H4 (cell line): ENCODE measurements at regions not wholly inside any gene's neighbourhood (a gene's known extent, or its start where the extent isn't known, plus 50 kb on each side); places are given as distances from the start of the nearest gene placed in this dataset.

Source experiments
- DNase-seq: peaks from one replicate; pipeline ENCODE4 v3.0.0-alpha.2; 2015; ENCODE audit warnings: low spot score

DNA sequence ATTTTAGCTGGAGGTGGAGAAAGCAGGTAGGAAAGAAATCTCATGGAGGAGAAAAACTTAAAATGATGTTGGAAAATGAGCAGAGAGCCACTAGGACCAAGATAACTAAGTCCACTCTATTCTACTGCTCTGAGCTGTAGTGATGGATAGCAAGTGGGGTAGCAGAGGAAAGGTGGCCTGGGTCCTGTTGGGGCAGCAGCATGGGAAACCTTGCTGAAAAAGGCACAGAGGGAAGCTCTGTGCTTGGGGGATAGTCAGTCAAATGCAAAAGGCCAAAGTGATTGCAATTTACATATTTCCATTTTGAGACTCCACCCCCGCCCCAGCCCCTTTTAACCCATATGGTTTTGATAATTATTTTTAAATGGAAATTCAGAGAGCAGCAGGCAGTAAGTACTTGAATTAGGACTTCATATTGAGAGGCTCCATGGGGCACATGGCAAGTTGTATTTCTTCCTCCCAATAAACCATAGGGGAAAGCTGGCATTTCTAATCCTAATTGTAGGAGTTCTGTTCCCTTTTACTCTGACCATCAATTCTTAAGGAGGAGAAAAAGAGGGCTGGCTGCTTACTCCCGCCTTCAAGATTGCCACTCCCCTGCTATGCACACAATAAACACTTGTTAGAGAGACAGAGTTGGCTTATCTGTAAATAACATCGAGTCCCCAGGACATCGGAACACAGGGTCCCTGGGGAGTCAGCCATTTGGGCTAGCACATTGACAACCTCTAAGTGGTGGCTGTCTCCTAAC lies 1341.5 kb upstream of the TENM4 start:
- DNase-seq: no peak

DNA sequence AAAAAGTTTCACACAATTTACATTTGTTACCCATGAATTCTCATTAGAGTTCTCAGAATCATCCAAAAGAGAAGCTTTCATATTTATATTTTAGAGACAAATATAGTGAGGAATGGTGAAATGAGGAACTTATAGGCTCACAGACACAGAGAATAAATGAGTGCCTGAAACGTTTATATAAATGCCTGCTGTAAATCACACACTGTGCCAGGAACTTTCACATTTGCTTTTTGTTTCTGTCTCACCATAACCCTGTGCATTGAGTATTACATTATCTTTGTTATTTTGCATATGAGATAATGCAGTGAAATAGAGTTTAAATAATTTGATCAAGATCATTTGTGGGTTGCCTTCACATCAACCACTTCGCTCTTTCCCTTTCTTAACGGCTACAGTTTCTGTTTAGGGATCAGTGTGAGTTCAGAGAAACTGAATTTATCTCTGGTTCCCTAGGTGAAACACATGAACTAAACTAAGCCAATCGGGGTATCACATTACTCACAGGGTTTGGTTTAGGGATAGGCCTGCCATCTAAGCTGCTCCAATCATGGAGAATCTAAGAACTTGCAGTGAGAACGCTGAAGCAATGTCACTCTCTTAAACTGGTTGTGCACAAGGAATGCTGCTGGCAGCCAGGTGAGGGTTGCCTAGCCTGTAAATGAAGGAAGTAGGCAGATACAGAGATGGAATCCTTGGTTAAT lies 1339.2 kb upstream of the TENM4 start:
- DNase-seq: no peak

DNA sequence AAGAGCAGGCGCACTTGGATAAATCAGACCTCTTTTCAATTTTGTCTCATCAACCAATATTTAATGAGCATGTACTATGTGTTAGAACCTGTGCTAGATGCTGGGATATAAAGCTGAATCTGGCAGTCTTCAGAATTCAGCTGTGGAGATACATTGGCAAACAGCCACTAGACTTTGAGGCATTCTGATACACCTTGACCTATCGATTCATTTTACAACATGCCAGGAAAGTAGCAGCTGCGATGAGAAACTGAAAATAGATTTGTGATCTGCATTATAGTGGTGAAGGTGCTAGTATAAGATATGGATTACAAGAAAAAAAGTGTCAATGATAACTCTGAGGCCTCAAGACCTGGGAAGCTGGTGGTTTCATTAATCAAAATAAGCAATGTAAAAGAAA lies 1338.1 kb upstream of the TENM4 start:
- DNase-seq: no peak

DNA sequence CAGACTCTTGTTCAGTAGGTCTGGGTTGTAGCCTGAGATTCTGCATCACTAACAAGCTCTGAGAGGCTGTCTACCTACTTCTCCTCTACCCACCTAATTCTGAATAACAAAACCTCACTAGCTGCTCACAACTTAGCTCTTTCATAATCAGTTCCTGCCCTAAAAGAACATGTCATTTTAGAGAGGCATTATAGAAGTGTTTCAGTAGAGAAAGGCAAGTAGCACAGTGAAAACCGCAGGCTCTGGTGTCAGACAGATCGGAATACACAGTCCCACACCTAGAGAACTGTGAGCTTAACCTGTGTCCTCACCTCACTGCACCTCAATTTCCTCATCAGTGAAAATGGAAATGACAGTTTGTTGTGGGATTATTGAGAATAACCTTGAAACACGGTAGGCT lies 1337.6 kb upstream of the TENM4 start:
- no peak for DNase-seq

DNA sequence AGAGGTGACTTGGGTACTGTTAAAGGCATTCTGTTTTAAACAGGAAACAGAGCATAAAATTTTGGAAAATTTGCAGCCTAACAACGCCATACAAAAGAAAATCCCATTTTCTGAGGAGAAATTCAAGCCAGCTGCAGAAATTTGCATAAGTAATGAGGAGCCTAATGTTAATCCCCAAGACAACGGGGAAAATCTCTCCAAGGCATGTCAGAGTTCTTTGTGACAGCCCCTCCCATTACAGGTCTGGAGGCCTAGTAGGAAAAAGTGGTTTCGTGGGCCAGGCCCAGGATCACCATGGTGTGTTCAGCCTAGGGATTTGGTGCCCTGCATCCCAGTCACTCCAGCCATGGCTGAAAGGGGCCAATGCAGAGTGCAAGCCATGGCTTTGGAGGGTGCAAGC lies 1333.1 kb upstream of the TENM4 start:
- DNase-seq: no peak

- DNase-seq: no peak
Observed at GRCh38 chr11:80771017-80771416, 1330.2 kb upstream of the TENM4 start.

DNA sequence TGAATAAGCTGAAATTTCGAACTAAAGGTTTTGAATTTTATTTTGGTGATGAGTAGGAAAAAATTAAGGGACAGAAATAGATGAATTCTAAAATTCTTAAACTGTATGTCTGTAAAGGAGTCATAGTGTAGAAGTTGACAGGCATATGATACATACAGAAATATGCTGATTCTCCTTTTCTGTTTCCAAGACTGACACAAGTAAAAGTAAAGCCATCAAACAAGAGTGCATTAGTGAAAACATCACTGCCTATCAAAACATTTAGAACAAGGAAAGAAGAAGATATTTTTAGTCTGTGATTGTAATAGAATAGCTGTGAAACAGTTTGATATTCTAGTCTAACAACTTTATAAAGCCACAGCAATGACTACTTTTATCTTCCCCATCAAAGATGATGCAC lies 1318.0 kb upstream of the TENM4 start:
- DNase-seq: no peak

GRCh38 chr11:80748207-80748925 lies 1307.5 kb upstream of the TENM4 start:
- DNase-seq: no peak

DNA sequence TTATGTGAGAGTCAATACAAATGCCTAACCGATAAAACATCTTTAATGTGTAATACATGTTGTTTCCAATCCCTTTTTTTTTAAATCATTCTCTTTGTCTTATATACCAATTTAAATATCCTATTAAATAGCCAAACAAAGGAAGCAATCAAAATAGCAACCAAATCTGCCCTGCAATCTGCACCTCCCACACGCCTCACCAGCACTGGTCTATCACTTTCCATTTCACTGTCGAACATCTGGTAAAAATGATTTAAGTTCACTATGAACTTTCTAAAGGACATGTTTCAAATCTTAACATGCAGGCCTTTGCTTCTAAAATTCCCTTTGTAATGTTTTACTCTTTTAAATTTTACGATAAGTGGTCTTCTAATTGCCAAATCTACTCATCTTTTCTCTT lies 1305.5 kb upstream of the TENM4 start:
- DNase-seq: no peak

- no peak for DNase-seq
Observed at GRCh38 chr11:80745416-80745815, 1304.6 kb upstream of the TENM4 start.

DNA sequence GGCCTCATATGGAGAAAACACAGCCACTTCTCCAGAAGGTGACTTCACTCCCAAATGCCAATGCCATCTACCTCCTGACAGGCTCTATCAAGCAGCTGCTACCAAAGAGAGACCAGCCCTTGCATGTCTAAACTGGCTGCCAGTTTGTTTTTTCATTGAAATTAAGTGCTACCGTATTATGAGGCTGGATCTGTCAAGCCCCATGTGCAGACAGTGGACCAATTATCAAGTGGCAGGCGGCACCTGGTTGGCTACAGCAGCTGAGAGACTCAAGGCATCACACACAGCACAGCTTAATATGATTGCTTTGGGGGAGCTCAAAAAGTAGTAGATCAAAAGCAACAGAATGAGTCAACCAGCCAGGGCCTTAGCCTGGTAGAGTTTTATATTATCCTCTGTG lies 1293.0 kb upstream of the TENM4 start:
- no peak for DNase-seq

DNA sequence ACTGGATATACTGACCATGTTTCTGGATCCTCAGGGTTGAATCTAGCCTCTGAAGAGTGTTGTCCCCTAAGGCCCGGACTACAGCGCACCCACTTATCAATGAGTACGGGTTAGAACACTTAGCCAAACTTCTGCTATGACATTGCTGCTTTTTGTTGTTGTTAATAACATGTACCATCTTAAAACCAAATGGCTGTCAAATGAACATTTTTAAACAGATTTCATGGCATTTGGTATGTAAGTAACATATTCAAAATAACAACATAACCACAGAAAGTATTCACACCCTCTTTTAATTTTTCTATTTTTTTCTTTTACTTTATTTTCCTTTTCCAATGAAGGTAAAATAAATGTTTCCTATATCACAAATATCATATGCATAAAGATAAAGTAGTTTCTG lies 1292.5 kb upstream of the TENM4 start:
- DNase-seq: no peak

GRCh38 chr11:80727315-80727714 lies 1286.5 kb upstream of the TENM4 start:
- peak; percentile 26 for DNase-seq

DNA sequence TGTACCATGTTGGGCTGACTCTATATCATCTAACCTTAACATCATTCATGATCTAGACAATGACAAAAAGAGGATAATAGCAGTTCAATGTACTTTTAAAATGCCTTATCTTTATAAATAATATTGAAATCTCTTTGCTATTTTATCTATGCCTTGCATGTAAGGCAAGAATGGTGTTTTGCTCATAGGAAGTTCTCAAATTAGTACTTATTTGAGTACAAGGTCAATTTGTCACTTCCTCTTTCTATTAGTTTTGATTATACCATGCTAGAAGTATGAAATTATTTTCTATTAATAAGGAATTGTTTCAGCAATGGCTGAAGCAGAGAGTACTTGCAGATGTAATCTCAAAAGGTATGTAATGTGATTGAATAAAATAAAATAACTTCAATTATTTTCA lies 1285.4 kb upstream of the TENM4 start:
- no peak for DNase-seq

- no peak for DNase-seq
Observed at GRCh38 chr11:80724366-80724765, 1283.5 kb upstream of the TENM4 start.

GRCh38 chr11:80722629-80723028 lies 1281.8 kb upstream of the TENM4 start:
- no peak for DNase-seq

GRCh38 chr11:80720295-80720694 lies 1279.5 kb upstream of the TENM4 start:
- DNase-seq: no peak

- DNase-seq: no peak
Observed at GRCh38 chr11:80719292-80719646, 1278.4 kb upstream of the TENM4 start.

DNA sequence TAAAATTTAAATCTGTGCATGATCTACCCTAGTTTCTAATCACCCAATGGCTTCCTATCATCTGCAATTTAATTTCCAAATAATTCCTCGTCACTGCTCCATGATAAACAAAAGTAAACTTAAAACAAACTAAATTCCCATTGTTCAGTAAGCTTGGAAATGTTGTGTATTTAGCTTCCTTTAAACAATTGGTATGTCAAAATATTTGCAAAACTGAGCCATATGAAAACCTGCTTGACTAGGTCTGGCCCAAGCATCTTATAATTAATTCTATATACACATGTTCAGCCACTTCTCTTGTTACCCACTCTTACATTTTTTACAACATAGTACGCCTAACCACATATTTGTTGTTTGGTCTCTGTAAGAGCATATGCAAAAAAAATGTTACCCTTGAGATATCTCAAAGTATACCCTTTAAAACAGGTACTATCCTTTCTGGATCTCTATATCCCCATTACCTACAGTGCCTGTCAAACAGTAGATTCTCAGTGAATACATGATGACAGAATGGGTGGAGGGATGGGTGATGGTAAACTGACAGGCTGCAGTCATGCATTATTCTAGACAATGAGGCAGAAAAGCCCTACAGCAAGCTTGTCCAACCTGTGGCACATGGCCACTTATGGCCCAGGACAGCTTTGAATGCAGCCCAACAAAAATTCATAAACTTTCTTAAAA lies 1277.9 kb upstream of the TENM4 start:
- DNase-seq: no peak

- no peak for DNase-seq
Observed at GRCh38 chr11:80702264-80702663, 1261.4 kb upstream of the TENM4 start.

- no peak for DNase-seq
Observed at GRCh38 chr11:80700386-80700785, 1259.6 kb upstream of the TENM4 start.

GRCh38 chr11:80699406-80700177 lies 1258.8 kb upstream of the TENM4 start:
- peak; percentile 7 for DNase-seq
